HepG2 (cell line): ENCODE measurements at regions not wholly inside any gene's neighbourhood (a gene's known extent, or its start where the extent isn't known, plus 50 kb on each side); places are given as distances from the start of the nearest gene placed in this dataset.

Experiments
- CEBPB ChIP-seq: IDR thresholded peaks from 2 replicates; pipeline ENCODE4 v1.6.1; 2011; ENCODE audit warnings: low read depth, low read length, improper control_type of control experiment, borderline replicate concordance
- MAFK ChIP-seq, 2 experiments: IDR thresholded peaks in 1 of 2; conservative IDR thresholded peaks in 1 of 2; 2 replicates each; pipeline ENCODE4 v1.6.1; 2011; ENCODE audit warnings: improper control_type of control experiment in 2 of 2, low read length in 2 of 2
- MYC ChIP-seq: sonication (generic); formaldehyde crosslinking; IDR thresholded peaks from 2 replicates; pipeline ENCODE4 v1.9.0; 2021; ENCODE audit warnings: missing genetic modification reagents, borderline replicate concordance
- NCOR1 ChIP-seq: fragments of 200-600 bp; sonication (generic); IDR thresholded peaks from 2 replicates; pipeline ENCODE4 v1.7.0; 2017; ENCODE audit warnings: antibody characterized with exemption, low read length, borderline replicate concordance
- PCBP2 ChIP-seq: fragments of 200-400 bp; formaldehyde crosslinking; optimal IDR thresholded peaks from 2 replicates; pipeline ENCODE3; 2018; ENCODE audit warnings: low read length, low read depth; ENCODE audit not compliant: poor library complexity, severe bottlenecking
- PITX1 ChIP-seq: sonication (generic); formaldehyde crosslinking; IDR thresholded peaks from 2 replicates; pipeline ENCODE4 v1.5.1; 2020; ENCODE audit warnings: mild to moderate bottlenecking, missing genetic modification reagents
- RXRA ChIP-seq: sonication (generic); formaldehyde crosslinking; IDR thresholded peaks from 2 replicates; pipeline ENCODE4 v1.5.1; 2020; ENCODE audit warnings: missing genetic modification reagents
- SAP130 ChIP-seq: IDR thresholded peaks from 2 replicates; pipeline ENCODE4 v1.6.1; 2016; ENCODE audit warnings: low read depth
- SMC3 ChIP-seq: IDR thresholded peaks from 2 replicates; pipeline ENCODE4 v1.6.1; 2011; ENCODE audit warnings: low read length, improper control_type of control experiment
- SRSF4 ChIP-seq: fragments of 200-400 bp; formaldehyde crosslinking; IDR thresholded peaks from one replicate; pipeline ENCODE4 v1.6.1; 2018; ENCODE audit warnings: mild to moderate bottlenecking, low read depth, low read length, moderate library complexity; ENCODE audit not compliant: poor library complexity, severe bottlenecking
- ZNF260 ChIP-seq: sonication (generic); formaldehyde crosslinking; IDR thresholded peaks from 2 replicates; pipeline ENCODE4 v1.4.0; 2020; ENCODE audit warnings: missing genetic modification reagents, low read depth, mild to moderate bottlenecking, borderline replicate concordance
- ZNF441 ChIP-seq: sonication (generic); formaldehyde crosslinking; IDR thresholded peaks from 2 replicates; pipeline ENCODE4 v1.7.0; 2021; ENCODE audit warnings: missing genetic modification reagents, borderline replicate concordance
- ZNF451 ChIP-seq: sonication (generic); formaldehyde crosslinking; IDR thresholded peaks from 2 replicates; pipeline ENCODE4 v1.5.0; 2020; ENCODE audit warnings: mild to moderate bottlenecking, missing genetic modification reagents
- ZNF556 ChIP-seq: sonication (generic); formaldehyde crosslinking; IDR thresholded peaks from 2 replicates; pipeline ENCODE4 v1.4.0; 2020; ENCODE audit warnings: mild to moderate bottlenecking, missing genetic modification reagents, borderline replicate concordance
- TF ChIP-seq, protein P1 (sequence below): sonication (generic); formaldehyde crosslinking; IDR thresholded peaks from 2 replicates; pipeline ENCODE4 v1.5.0; 2020; ENCODE audit warnings: missing genetic modification reagents
- TF ChIP-seq, protein P2 (sequence below): sonication (generic); formaldehyde crosslinking; IDR thresholded peaks from 2 replicates; pipeline ENCODE4 v1.4.0; 2020; ENCODE audit warnings: low read depth, missing genetic modification reagents
- TF ChIP-seq, protein P3 (sequence below): sonication (generic); formaldehyde crosslinking; conservative IDR thresholded peaks from 2 replicates; pipeline ENCODE4 v1.4.0; 2020; ENCODE audit warnings: missing genetic modification reagents
- TF ChIP-seq, protein P4 (sequence below): IDR thresholded peaks from 2 replicates; pipeline ENCODE4 v1.6.1; 2016
- TF ChIP-seq, protein P5 (sequence below): sonication (generic); formaldehyde crosslinking; conservative IDR thresholded peaks from 2 replicates; pipeline ENCODE4 v1.4.0; 2020; ENCODE audit warnings: missing genetic modification reagents

DNA sequence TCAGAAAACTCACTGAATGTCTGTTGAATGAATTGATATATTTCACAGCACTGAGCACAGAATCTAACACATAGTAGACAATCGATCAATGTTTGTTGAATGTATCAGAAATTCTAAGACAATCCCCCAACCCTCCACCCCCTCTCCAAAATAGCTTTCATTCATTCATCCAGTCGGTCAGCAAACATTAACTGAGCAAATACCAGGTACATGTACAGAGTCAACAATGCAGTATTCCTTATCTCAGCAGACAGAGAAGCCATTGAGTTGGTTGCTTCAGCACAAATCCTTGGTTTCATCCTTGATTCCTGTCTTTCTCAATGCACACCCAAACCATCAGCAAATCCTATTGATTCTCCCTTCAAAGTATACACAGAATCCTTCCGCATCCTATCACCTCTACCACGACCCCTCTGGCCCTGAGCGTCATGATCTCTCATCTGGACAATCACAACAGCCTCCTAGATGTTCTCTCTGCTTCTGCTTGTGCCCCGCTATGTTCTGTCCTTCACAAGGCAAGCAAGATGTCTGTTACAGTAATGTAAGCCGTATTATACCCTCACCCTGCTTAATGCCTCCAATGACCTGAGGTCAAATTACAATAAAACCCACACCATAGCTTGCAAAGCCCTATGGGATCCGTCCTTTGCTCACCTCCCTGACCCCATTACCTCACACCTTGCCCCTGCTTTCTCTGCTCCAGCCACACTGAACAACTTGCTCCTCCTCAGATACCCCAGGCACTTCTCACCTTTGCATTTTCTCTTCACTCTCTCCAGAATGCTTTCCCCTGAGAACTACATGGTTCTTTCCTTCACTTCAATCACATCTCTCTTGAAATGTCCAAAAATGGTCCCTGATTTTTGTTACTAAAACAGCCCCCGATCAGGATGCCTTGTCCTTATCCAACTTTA, 738.1 kb upstream of the TBX3 start (continued):
- TF ChIP-seq ZNF260 (CRISPR knock-in tag) (no peak), ZNF441 (no peak), MYC (CRISPR knock-in tag) (peak; percentile 30; the same call in 1 of the 2 replicates), SRSF4 (no peak), ZNF556 (CRISPR knock-in tag) (no peak; the same call in 1 of the 2 replicates), MAFK (conservative IDR thresholded peaks at IDR 0.05 in 1 of 2, IDR thresholded peaks at IDR 0.05 in 1 of 2; ENCODE audit: low read length in 2 of 2) (peak; percentile 42 to 53; a peak in 2 of 4 replicates), NCOR1 (peak; percentile 88; the same call in 1 of the 2 replicates), SAP130 (CRISPR knock-in tag) (peak; percentile 64), PITX1 (peak; percentile 98), PCBP2 (no peak), RXRA (peak; percentile 87; the same call in 1 of the 2 replicates), CEBPB (peak; percentile 79), SMC3 (0 out of 2 replicates have a peak, but pooled peaks have one; percentile 17), ZNF451 (CRISPR knock-in tag) (no peak)
- TF ChIP-seq, protein P1, sequence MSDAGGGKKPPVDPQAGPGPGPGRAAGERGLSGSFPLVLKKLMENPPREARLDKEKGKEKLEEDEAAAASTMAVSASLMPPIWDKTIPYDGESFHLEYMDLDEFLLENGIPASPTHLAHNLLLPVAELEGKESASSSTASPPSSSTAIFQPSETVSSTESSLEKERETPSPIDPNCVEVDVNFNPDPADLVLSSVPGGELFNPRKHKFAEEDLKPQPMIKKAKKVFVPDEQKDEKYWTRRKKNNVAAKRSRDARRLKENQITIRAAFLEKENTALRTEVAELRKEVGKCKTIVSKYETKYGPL (CRISPR knock-in tag): no peak
- TF ChIP-seq, protein P2, sequence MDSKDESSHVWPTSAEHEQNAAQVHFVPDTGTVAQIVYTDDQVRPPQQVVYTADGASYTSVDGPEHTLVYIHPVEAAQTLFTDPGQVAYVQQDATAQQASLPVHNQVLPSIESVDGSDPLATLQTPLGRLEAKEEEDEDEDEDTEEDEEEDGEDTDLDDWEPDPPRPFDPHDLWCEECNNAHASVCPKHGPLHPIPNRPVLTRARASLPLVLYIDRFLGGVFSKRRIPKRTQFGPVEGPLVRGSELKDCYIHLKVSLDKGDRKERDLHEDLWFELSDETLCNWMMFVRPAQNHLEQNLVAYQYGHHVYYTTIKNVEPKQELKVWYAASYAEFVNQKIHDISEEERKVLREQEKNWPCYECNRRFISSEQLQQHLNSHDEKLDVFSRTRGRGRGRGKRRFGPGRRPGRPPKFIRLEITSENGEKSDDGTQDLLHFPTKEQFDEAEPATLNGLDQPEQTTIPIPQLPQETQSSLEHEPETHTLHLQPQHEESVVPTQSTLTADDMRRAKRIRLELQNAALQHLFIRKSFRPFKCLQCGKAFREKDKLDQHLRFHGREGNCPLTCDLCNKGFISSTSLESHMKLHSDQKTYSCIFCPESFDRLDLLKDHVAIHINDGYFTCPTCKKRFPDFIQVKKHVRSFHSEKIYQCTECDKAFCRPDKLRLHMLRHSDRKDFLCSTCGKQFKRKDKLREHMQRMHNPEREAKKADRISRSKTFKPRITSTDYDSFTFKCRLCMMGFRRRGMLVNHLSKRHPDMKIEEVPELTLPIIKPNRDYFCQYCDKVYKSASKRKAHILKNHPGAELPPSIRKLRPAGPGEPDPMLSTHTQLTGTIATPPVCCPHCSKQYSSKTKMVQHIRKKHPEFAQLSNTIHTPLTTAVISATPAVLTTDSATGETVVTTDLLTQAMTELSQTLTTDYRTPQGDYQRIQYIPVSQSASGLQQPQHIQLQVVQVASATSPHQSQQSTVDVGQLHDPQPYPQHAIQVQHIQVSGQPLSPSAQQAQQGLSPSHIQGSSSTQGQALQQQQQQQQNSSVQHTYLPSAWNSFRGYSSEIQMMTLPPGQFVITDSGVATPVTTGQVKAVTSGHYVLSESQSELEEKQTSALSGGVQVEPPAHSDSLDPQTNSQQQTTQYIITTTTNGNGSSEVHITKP (CRISPR knock-in tag): 0 out of 2 replicates have a peak, but pooled peaks have one; percentile 56
- TF ChIP-seq, protein P3, sequence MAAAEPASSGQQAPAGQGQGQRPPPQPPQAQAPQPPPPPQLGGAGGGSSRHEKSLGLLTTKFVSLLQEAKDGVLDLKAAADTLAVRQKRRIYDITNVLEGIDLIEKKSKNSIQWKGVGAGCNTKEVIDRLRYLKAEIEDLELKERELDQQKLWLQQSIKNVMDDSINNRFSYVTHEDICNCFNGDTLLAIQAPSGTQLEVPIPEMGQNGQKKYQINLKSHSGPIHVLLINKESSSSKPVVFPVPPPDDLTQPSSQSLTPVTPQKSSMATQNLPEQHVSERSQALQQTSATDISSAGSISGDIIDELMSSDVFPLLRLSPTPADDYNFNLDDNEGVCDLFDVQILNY (CRISPR knock-in tag): no peak
- TF ChIP-seq, protein P4, sequence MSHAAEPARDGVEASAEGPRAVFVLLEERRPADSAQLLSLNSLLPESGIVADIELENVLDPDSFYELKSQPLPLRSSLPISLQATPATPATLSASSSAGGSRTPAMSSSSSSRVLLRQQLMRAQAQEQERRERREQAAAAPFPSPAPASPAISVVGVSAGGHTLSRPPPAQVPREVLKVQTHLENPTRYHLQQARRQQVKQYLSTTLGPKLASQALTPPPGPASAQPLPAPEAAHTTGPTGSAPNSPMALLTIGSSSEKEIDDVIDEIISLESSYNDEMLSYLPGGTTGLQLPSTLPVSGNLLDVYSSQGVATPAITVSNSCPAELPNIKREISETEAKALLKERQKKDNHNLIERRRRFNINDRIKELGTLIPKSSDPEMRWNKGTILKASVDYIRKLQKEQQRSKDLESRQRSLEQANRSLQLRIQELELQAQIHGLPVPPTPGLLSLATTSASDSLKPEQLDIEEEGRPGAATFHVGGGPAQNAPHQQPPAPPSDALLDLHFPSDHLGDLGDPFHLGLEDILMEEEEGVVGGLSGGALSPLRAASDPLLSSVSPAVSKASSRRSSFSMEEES (CRISPR knock-in tag): peak; percentile 84
- TF ChIP-seq, protein P5, sequence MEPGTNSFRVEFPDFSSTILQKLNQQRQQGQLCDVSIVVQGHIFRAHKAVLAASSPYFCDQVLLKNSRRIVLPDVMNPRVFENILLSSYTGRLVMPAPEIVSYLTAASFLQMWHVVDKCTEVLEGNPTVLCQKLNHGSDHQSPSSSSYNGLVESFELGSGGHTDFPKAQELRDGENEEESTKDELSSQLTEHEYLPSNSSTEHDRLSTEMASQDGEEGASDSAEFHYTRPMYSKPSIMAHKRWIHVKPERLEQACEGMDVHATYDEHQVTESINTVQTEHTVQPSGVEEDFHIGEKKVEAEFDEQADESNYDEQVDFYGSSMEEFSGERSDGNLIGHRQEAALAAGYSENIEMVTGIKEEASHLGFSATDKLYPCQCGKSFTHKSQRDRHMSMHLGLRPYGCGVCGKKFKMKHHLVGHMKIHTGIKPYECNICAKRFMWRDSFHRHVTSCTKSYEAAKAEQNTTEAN: peak; percentile 79
